Stimulated activated CD8-positive, alpha-beta memory T cell treated with anti-CD3 and anti-CD28 coated beads, Interleukin-4, amount 100 ng/mL, for 1 hour (primary cell): ENCODE measurements at regions not wholly inside any gene's neighbourhood (a gene's known extent, or its start where the extent isn't known, plus 50 kb on each side); places are given as distances from the start of the nearest gene placed in this dataset.

Source experiments
- DNase-seq, 2 donors: peaks; one replicate each; pipeline ENCODE4 v3.0.0-alpha.2; 2020; ENCODE audit warnings: low read depth in 2 of 2, low spot score in 1 of 2

- no peak for DNase-seq
These were observed 119.7 kb downstream of the CD47 start for GRCh38 chr3:107970993-107971580.

GRCh38 chr3:107969994-107970819 lies 120.6 kb downstream of the CD47 start:
- no peak for DNase-seq

- no peak for DNase-seq
These were observed 121.3 kb downstream of the CD47 start for GRCh38 chr3:107969525-107969924.

- DNase-seq, result no peak
These were observed 124.6 kb downstream of the CD47 start for GRCh38 chr3:107966276-107966675.

GRCh38 chr3:107965136-107965655 lies 125.6 kb downstream of the CD47 start:
- DNase-seq, result no peak

GRCh38 chr3:107963581-107963980 lies 127.2 kb downstream of the CD47 start:
- no peak for DNase-seq

- no peak for DNase-seq
These were observed 127.9 kb downstream of the CD47 start for GRCh38 chr3:107962946-107963345.

GRCh38 chr3:107962037-107962436 lies 128.8 kb downstream of the CD47 start:
- DNase-seq, result no peak

- DNase-seq, result no peak
These were observed 131.2 kb downstream of the CD47 start for GRCh38 chr3:107959550-107960154.

GRCh38 chr3:107958146-107958545 lies 132.7 kb downstream of the CD47 start:
- no peak for DNase-seq

GRCh38 chr3:107956991-107957900 lies 133.6 kb downstream of the CD47 start:
- no peak for DNase-seq

GRCh38 chr3:107954845-107955244 lies 136.0 kb downstream of the CD47 start:
- DNase-seq, result no peak

- no peak for DNase-seq
These were observed 137.1 kb downstream of the CD47 start for GRCh38 chr3:107953722-107954121.

- no peak for DNase-seq
These were observed 139.7 kb downstream of the CD47 start for GRCh38 chr3:107951126-107951525.

GRCh38 chr3:107950417-107950816 lies 140.4 kb downstream of the CD47 start:
- DNase-seq, result no peak

GRCh38 chr3:107949394-107949970 lies 141.3 kb downstream of the CD47 start:
- no peak for DNase-seq

GRCh38 chr3:107947203-107947602 lies 143.6 kb downstream of the CD47 start:
- no peak for DNase-seq

- no peak for DNase-seq
These were observed 144.1 kb downstream of the CD47 start for GRCh38 chr3:107946700-107947099.

GRCh38 chr3:107945417-107946094 lies 145.3 kb downstream of the CD47 start:
- no peak for DNase-seq
